K562 (cell line): ENCODE measurements at regions not wholly inside any gene's neighbourhood (a gene's known extent, or its start where the extent isn't known, plus 50 kb on each side); places are given as distances from the start of the nearest gene placed in this dataset.

ENCODE experiments used
- ATAC-seq: fragments of 200-7000 bp; cut with Tn5 transposase; 3 replicates; pipeline ENCODE4 v1.9.1; 2020; ENCODE audit warnings: moderate library complexity
- BruUV-seq: library from RNA; stranded (reverse); fragments of 400-500 nt; replicated peaks from 2 replicates; lab custom pipeline; 2021; lab: Mats Ljungman, UMichigan
- CTCF ChIA-PET: fragments of 300-600 bp; formaldehyde crosslinking; extraction: SDS; loops from one replicate; lab custom pipeline; 2021; ENCODE audit warnings: low intra/inter-chr PET ratio; lab: Yijun Ruan, JAX
- POLR2A ChIA-PET: fragments of 300-600, 350-650 bp; sonication (Branson Sonifier 250); formaldehyde crosslinking; extraction: SDS; loops from one replicate; lab custom pipeline; 2021; ENCODE audit warnings: antibody characterized with exemption, inconsistent platforms; lab: Yijun Ruan, JAX
- DNase-seq, 4 experiments: peaks; one replicate each; pipeline versions ENCODE4 v3.0.0 to v3.0.0-alpha.2; 2011 to 2018; ENCODE audit warnings: low spot score in 3 of 4, mixed read lengths in 3 of 4; ENCODE audit errors: extremely low read depth in 1 of 4
- FAIRE-seq: peaks from 2 replicates; lab custom pipeline; 2011; peaks lifted over from hg19 to GRCh38; lab: Jason Lieb, UNC
- H2AFZ ChIP-seq: 2 replicates; pipeline ENCODE4 v1.6.0; 2011; ENCODE audit warnings: low read depth, low read length, control low read depth, inconsistent platforms
- H3K27ac ChIP-seq: fragments of 200-600 bp; 3 replicates; pipeline ENCODE4 v1.8.0; 2011; ENCODE audit warnings: low read depth, mild to moderate bottlenecking, control low read depth, inconsistent platforms, low read length, moderate library complexity, mixed read lengths; ENCODE audit errors: extremely low read depth
- H3K27me3 ChIP-seq, 2 experiments: fragments of 300-600 bp in 1 of 2; 2 replicates in 1 of 2; 3 replicates in 1 of 2; pipeline versions ENCODE4 v1.6.0 to v1.8.0; 2011; ENCODE audit warnings: inconsistent platforms in 2 of 2, low read length in 2 of 2, mild to moderate bottlenecking in 1 of 2, mixed read lengths in 1 of 2, moderate library complexity in 1 of 2; ENCODE audit not compliant: control insufficient read depth in 2 of 2, insufficient read depth in 2 of 2
- H3K36me3 ChIP-seq: fragments of 300-600 bp; 3 replicates; pipeline ENCODE4 v1.8.0; 2011; ENCODE audit warnings: mild to moderate bottlenecking, low read length, inconsistent platforms; ENCODE audit not compliant: control insufficient read depth, insufficient read depth
- H3K4me1 ChIP-seq, 2 experiments: fragments of 200-600 bp in 1 of 2; replicated peaks in 1 of 2; 2 replicates in 1 of 2; 3 replicates in 1 of 2; pipeline versions ENCODE4 v1.5.1 to v1.8.0; 2011; ENCODE audit warnings: inconsistent platforms in 2 of 2, low read length in 2 of 2, mild to moderate bottlenecking in 1 of 2, mixed read lengths in 1 of 2, moderate library complexity in 1 of 2; ENCODE audit not compliant: control insufficient read depth in 2 of 2, insufficient read depth in 2 of 2
- H3K4me2 ChIP-seq: 2 replicates; pipeline ENCODE4 v1.6.1; 2011; ENCODE audit warnings: low read length, control low read depth, inconsistent platforms, mixed read lengths; ENCODE audit not compliant: insufficient read depth
- H3K4me3 ChIP-seq: fragments of 200-600 bp; sonication (generic), shearing (Covaris generic); 2 replicates; pipeline ENCODE4 v1.5.1; 2016; ENCODE audit warnings: control low read depth, inconsistent platforms
- H3K79me2 ChIP-seq: fragments of 200-600 bp; 3 replicates; pipeline ENCODE4 v1.8.0; 2011; ENCODE audit warnings: low read length, inconsistent platforms; ENCODE audit not compliant: control insufficient read depth, insufficient read depth
- H3K9ac ChIP-seq, 2 experiments: 2 replicates each; pipeline versions ENCODE4 v1.6.0 to v1.6.1; 2011; ENCODE audit warnings: low read depth in 2 of 2, low read length in 2 of 2, control low read depth in 1 of 2, inconsistent platforms in 1 of 2, mild to moderate bottlenecking in 1 of 2, mixed read lengths in 1 of 2; ENCODE audit not compliant: insufficient read depth in 1 of 2
- H3K9me1 ChIP-seq: one replicate; pipeline ENCODE4 v1.6.0; 2011; ENCODE audit warnings: inconsistent platforms, mild to moderate bottlenecking, low read length, moderate library complexity; ENCODE audit not compliant: control insufficient read depth, insufficient read depth
- H3K9me3 ChIP-seq: replicated peaks from 2 replicates; pipeline ENCODE4 v1.5.1; 2011; ENCODE audit warnings: low read depth, low read length, inconsistent platforms; ENCODE audit not compliant: control insufficient read depth, insufficient read depth
- H4K20me1 ChIP-seq: replicated peaks from 2 replicates; pipeline ENCODE4 v1.6.1; 2011; ENCODE audit warnings: low read length, inconsistent platforms, mixed read lengths; ENCODE audit not compliant: control insufficient read depth, insufficient read depth
- DACH1 ChIP-seq: fragments of 450-650 bp; IDR thresholded peaks from 2 replicates; pipeline ENCODE4 v1.6.1; 2018; ENCODE audit not compliant: partially characterized antibody
- EZH2 ChIP-seq: IDR thresholded peaks from 2 replicates; pipeline ENCODE4 v1.6.1; 2012; ENCODE audit warnings: low read depth, mild to moderate bottlenecking, inconsistent platforms, low read length, borderline replicate concordance
- TBL1XR1 ChIP-seq, 2 experiments: IDR thresholded peaks; 2 replicates each; pipeline ENCODE4 v1.6.1; 2012; ENCODE audit warnings: improper control_type of control experiment in 2 of 2, low read length in 2 of 2, mild to moderate bottlenecking in 1 of 2
- ZBTB17 ChIP-seq: fragments of 450-650 bp; formaldehyde crosslinking; IDR thresholded peaks from 2 replicates; pipeline ENCODE4 v1.4.0; 2020; ENCODE audit warnings: mild to moderate bottlenecking
- ZKSCAN1 ChIP-seq: fragments of 150-350 bp; IDR thresholded peaks from 2 replicates; pipeline ENCODE4 v1.6.1; 2016; ENCODE audit warnings: low read depth, low read length
- ZNF41 ChIP-seq: fragments of 250-450 bp; sonication (Bioruptor Pico); conservative IDR thresholded peaks from 2 replicates; pipeline ENCODE4 v1.4.0; 2020; ENCODE audit warnings: mild to moderate bottlenecking
- WGBS: fragments of 100-300 bp; shearing (Covaris generic); methylation state at CpG from one replicate; pipeline ENCODE4 v1.1.6; 2016; ENCODE audit warnings: low coverage, mixed read lengths; ENCODE audit not compliant: insufficient coverage; ENCODE audit errors: missing lambda C conversion rate; 5-methylcytosine and 5-hydroxymethylcytosine counted together
- in situ Hi-C: fragments of 300-500 bp; cut with MboI; formaldehyde crosslinking; loops from 4 replicates; pipeline ENCODE4 v1.15.0; 2018; ENCODE audit warnings: inconsistent platforms, mixed read lengths
- intact Hi-C: fragments of 100-400 bp; cut with micrococcal nuclease; formaldehyde crosslinking; loops from 2 replicates; pipeline ENCODE4 v1.14.2; 2022
- TF ChIP-seq, protein P1 (sequence below): fragments of 250-450 bp; sonication (Bioruptor Pico); IDR thresholded peaks from 2 replicates; pipeline ENCODE4 v1.5.0; 2020; ENCODE audit warnings: mild to moderate bottlenecking, borderline replicate concordance
- TF ChIP-seq, protein P2 (sequence below), 2 experiments: fragments of 250-450 bp in 1 of 2; fragments of 450-650 bp in 1 of 2; sonication (Bioruptor Pico) in 1 of 2; IDR thresholded peaks; 2 replicates each; pipeline versions ENCODE4 v1.6.1 to v1.8.0; 2016 to 2021; ENCODE audit warnings: mild to moderate bottlenecking in 2 of 2, moderate library complexity in 2 of 2, missing compliant biosample characterization in 1 of 2, missing genetic modification characterization in 1 of 2

DNA sequence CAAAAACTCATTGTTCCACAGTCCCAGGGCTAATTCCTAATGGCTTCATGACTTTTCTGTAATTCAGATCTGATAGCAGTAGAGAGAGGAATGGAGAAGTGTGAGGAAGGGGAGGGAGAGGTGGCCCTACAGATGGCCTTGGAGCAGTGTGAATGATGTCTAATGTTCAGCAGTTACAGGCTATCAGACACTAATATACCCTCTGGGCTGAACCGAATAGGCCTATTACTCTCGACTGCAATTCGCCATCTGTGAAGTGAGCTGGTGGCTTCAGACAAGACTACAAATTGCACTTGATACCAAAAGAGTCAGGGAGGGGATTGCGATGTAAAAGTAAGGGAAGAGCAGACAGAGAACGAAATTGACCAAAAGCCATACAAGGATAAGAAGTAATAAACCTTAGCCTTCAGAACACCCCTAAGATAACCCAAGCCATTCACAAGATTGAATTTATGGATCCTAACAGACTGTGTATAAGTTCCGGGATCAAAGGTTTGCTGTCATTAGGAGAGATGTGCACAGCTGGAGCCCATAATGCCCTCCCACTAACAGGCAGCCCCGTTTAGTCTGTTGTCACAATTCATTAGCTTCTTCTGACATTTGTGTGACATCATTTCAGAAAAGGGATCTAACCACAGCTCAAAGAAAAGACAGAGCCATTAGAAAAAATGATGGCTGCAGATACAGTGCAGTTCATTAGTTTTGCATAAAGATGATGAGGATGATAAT, 642.4 kb upstream of the API5 start:
- POLR2A ChIA-PET, result no interaction called here
- BruUV-seq, result no TSS peak

DNA sequence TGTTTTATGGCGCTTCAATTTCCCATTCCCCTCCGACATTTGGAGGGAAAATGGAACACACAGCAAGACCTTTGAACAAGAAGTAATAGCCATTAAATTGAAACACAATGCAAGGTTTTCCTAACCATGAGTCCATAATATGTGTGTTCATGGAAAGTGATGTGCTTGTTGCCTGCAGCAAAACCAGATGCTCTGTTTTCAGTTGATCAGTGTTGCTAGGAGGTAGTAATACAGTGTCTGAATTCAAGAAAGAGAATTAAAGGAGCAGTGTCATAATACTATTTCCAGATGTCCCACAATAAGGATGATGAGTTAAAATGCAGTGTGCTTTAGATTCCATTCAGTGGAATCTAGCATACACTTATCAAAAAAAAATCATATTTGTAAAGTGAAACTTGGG, 637.4 kb upstream of the API5 start:
- ChIA-PET POLR2A (no interaction called here), CTCF (no interaction called here)
- no peak overlapping the region for H3K27ac ChIP-seq
- H3K9me3 ChIP-seq, result 0 out of 2 replicates have a peak, but pooled peaks cover under 1% of the 10 kb centered on the region
- H3K27me3 ChIP-seq, result no peaks in the 10 kb centered on the region
- no peak overlapping the region for H3K4me2 ChIP-seq
- H3K9ac ChIP-seq, result no peak overlapping the region
- FAIRE-seq, result no peak
- H4K20me1 ChIP-seq, result no peaks in the 10 kb centered on the region
- in situ Hi-C loops (no loop called here), intact Hi-C loops (no loop called here)
- no peak for ATAC-seq
- no peak for DNase-seq
- no peaks in the 10 kb centered on the region for H3K9me1 ChIP-seq
- H3K4me1 ChIP-seq, result no peaks in the 10 kb centered on the region
- H3K79me2 ChIP-seq, result no peaks in the 10 kb centered on the region
- no TSS peak for BruUV-seq
- WGBS, result 4% methylated on average over 2 of the region's 2 CpGs
- H2AFZ ChIP-seq, result no peak overlapping the region
- H3K36me3 ChIP-seq, result no peaks in the 10 kb centered on the region
- H3K4me3 ChIP-seq, result no peak overlapping the region
- TF ChIP-seq EZH2 (no peak), TBL1XR1 (IDR thresholded peaks at IDR 0.05; ENCODE audit: low read length in 2 of 2) (no peak), DACH1 (no peak), ZBTB17 (CRISPR knock-in tag) (no peak), ZKSCAN1 (no peak), ZNF41 (CRISPR knock-in tag) (no peak)
- TF ChIP-seq, protein P1, sequence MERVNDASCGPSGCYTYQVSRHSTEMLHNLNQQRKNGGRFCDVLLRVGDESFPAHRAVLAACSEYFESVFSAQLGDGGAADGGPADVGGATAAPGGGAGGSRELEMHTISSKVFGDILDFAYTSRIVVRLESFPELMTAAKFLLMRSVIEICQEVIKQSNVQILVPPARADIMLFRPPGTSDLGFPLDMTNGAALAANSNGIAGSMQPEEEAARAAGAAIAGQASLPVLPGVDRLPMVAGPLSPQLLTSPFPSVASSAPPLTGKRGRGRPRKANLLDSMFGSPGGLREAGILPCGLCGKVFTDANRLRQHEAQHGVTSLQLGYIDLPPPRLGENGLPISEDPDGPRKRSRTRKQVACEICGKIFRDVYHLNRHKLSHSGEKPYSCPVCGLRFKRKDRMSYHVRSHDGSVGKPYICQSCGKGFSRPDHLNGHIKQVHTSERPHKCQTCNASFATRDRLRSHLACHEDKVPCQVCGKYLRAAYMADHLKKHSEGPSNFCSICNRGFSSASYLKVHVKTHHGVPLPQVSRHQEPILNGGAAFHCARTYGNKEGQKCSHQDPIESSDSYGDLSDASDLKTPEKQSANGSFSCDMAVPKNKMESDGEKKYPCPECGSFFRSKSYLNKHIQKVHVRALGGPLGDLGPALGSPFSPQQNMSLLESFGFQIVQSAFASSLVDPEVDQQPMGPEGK (CRISPR knock-in tag), result no peak

More for the DNA sequence above, 642.4 kb upstream of the API5 start:
- Histone ChIP-seq H3K9me1 (no peaks in the 10 kb centered on the region), H3K4me2 (no peak overlapping the region), H2AFZ (no peak overlapping the region)
- ATAC-seq (no peak), DNase-seq (no peak)
- intact Hi-C loops, result no loop called here
- TF ChIP-seq, protein P2, sequence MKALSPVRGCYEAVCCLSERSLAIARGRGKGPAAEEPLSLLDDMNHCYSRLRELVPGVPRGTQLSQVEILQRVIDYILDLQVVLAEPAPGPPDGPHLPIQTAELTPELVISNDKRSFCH (CRISPR knock-in tag; IDR thresholded peaks at IDR 0.05), result no peak
- TF ChIP-seq, protein P2 (tag; IDR thresholded peaks at IDR 0.05), result no peak
- TF ChIP-seq, all 486 proteins: peak for 0
- no peaks in the 10 kb centered on the region for H3K4me1 ChIP-seq
- no peak overlapping the region for H3K9ac ChIP-seq
- under 1% methylated on average over 7 of the region's 7 CpGs for WGBS
- no peaks in the 10 kb centered on the region for H3K27me3 ChIP-seq
- FAIRE-seq, result no peak
- H3K36me3 ChIP-seq, result no peaks in the 10 kb centered on the region
- CTCF ChIA-PET, result no interaction called here
- no peak overlapping the region for H3K4me3 ChIP-seq
- in situ Hi-C loops, result no loop called here
- no peak overlapping the region for H3K27ac ChIP-seq
- H3K9me3 ChIP-seq, result 0 out of 2 replicates have a peak, but pooled peaks cover 2% of the 10 kb centered on the region
- no peaks in the 10 kb centered on the region for H3K79me2 ChIP-seq
- H4K20me1 ChIP-seq, result no peaks in the 10 kb centered on the region
